ENCODE measurements at regions not wholly inside any gene's neighbourhood (a gene's known extent, or its start where the extent isn't known, plus 50 kb on each side); places are given as distances from the start of the nearest gene placed in this dataset.

GRCh38 chr10:85362401-85362800 is 1004.2 kb downstream of the GRID1 start:
- no peak for DNase-seq (ENCODE audit: extremely low read depth, low read depth)
- TF ChIP-seq CTCF (IDR thresholded peaks at IDR 0.05; ENCODE audit: low read depth, low read length, missing control alignments): no peak

GRCh38 chr10:85377029-85377806 is 989.4 kb downstream of the GRID1 start:
- H3K4me3 ChIP-seq (replicated peaks; ENCODE audit: low read depth, low read length): no peak overlapping the region
- no peak for DNase-seq (ENCODE audit: extremely low read depth, low read depth)
- no peak for TF ChIP-seq CTCF (IDR thresholded peaks at IDR 0.05; ENCODE audit: low read depth, low read length, missing control alignments)

More at GRCh38 chr10:85362401-85362800, 1004.2 kb downstream of the GRID1 start:
- no peak overlapping the region for H3K4me3 ChIP-seq (replicated peaks; ENCODE audit: low read depth, low read length)

GRCh38 chr10:85379338-85379737 is 987.3 kb downstream of the GRID1 start:
- H3K4me3 ChIP-seq (replicated peaks; ENCODE audit: low read depth, low read length): no peak overlapping the region
- no peak for DNase-seq (ENCODE audit: extremely low read depth, low read depth)
- no peak for TF ChIP-seq CTCF (IDR thresholded peaks at IDR 0.05; ENCODE audit: low read depth, low read length, missing control alignments)

GRCh38 chr10:85400981-85401695 is 965.5 kb downstream of the GRID1 start:
- no peak overlapping the region for H3K4me3 ChIP-seq (replicated peaks; ENCODE audit: low read depth, low read length)
- DNase-seq (ENCODE audit: extremely low read depth, low read depth): no peak
- TF ChIP-seq CTCF (IDR thresholded peaks at IDR 0.05; ENCODE audit: low read depth, low read length, missing control alignments): no peak

- DNase-seq (ENCODE audit: extremely low read depth, low read depth): no peak
- TF ChIP-seq CTCF (IDR thresholded peaks at IDR 0.05; ENCODE audit: low read depth, low read length, missing control alignments): no peak
- H3K4me3 ChIP-seq (replicated peaks; ENCODE audit: low read depth, low read length): no peak overlapping the region
These were observed 964.1 kb downstream of the GRID1 start for GRCh38 chr10:85402541-85402940.

GRCh38 chr10:85407088-85407487 is 959.5 kb downstream of the GRID1 start:
- TF ChIP-seq CTCF (IDR thresholded peaks at IDR 0.05; ENCODE audit: low read depth, low read length, missing control alignments): no peak
- DNase-seq (ENCODE audit: extremely low read depth, low read depth): no peak
- H3K4me3 ChIP-seq (replicated peaks; ENCODE audit: low read depth, low read length): no peak overlapping the region

All from HFF-Myc (cell line).